GM12878 (cell line): ENCODE measurements at regions not wholly inside any gene's neighbourhood (a gene's known extent, or its start where the extent isn't known, plus 50 kb on each side); places are given as distances from the start of the nearest gene placed in this dataset.

Experiments used
- CHD1 ChIP-seq: IDR thresholded peaks from 2 replicates; pipeline ENCODE4 v1.6.1; 2012; ENCODE audit warnings: low read depth, low read length, improper control_type of control experiment
- DPF2 ChIP-seq: fragments of 450-650 bp; IDR thresholded peaks from 2 replicates; pipeline ENCODE4 v1.6.1; 2017; ENCODE audit warnings: mild to moderate bottlenecking
- NFIC ChIP-seq: IDR thresholded peaks from 2 replicates; pipeline ENCODE4 v1.6.1; 2012; ENCODE audit warnings: low read depth, mild to moderate bottlenecking, inconsistent platforms, low read length, moderate library complexity
- NFYB ChIP-seq: IDR thresholded peaks from 2 replicates; pipeline ENCODE4 v1.6.1; 2011; ENCODE audit warnings: low read depth, mild to moderate bottlenecking, low read length, improper control_type of control experiment, moderate library complexity; ENCODE audit not compliant: insufficient read depth
- PAX8 ChIP-seq: fragments of 450-650 bp; IDR thresholded peaks from 2 replicates; pipeline ENCODE4 v1.6.1; 2017; ENCODE audit warnings: mild to moderate bottlenecking, moderate library complexity
- SIN3A ChIP-seq: IDR thresholded peaks from 2 replicates; pipeline ENCODE4 v1.6.1; 2012; ENCODE audit warnings: low read depth, low read length, improper control_type of control experiment
- TF ChIP-seq, protein P1 (sequence below): fragments of 450-650 bp; IDR thresholded peaks from 2 replicates; pipeline ENCODE4 v1.6.1; 2017; ENCODE audit warnings: mild to moderate bottlenecking, moderate library complexity
- TF ChIP-seq, protein P2 (sequence below): IDR thresholded peaks from 2 replicates; pipeline ENCODE4 v1.6.1; 2011; ENCODE audit warnings: low read depth, low read length, improper control_type of control experiment, borderline replicate concordance
- TF ChIP-seq, protein P3 (sequence below): IDR thresholded peaks from 2 replicates; pipeline ENCODE4 v1.6.1; 2012; ENCODE audit warnings: low read depth, low read length, improper control_type of control experiment
- TF ChIP-seq, protein P4 (sequence below), 3 experiments: IDR thresholded peaks in 2 of 3; conservative IDR thresholded peaks in 1 of 3; 2 replicates each; pipeline ENCODE4 v1.5.1; 2011; ENCODE audit warnings: low read depth in 3 of 3, low read length in 3 of 3, mild to moderate bottlenecking in 3 of 3, control low read depth in 2 of 3, moderate library complexity in 2 of 3, inconsistent platforms in 1 of 3, mixed read lengths in 1 of 3; ENCODE audit not compliant: control insufficient read depth in 2 of 3, insufficient read depth in 1 of 3; ENCODE audit errors: extremely low read depth in 1 of 3

DNA sequence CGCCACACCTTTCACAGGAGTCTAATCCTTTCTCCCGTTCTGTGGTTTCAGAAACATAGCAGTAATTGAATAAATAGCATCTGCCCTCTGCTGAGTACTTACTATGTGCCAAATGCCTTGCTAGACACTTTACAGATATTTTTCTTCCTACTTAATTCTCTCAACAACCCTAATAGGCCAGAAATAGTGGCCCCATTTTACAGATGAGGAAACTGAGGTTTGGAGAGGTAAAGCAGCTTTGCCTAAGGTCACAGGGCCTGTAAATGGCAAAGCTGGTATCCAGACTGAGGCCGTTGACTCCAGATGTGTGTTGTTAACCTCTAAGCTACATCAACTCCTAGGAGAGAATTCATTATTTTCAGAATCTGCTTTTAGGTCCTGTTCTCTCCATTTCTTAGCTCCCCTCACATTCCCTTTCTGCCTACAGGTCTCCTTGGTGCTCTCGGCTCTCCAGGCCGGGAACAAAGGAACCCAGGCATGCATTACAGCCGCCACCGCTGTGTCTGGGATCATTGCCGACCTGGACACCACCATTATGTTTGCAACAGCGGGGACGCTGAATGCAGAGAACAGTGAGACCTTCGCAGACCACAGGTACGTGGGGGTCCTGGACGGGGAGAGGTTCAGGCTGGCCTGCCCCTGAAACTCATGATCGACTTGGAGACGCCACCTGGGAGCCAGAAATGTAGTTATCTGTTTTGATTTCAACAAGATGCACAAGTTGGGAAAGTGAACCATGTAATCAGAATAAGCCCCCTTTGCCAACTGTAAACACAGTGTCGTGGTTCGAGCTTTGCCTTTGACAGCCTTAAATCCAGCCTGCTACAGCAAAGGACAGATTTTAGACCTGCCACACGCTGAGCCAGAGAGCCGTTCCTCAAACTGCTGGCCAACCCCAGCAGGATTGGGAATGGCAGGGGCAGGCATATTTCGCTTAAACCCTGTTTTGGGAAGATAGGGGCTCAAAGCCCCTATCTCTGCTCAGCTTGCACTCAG lies 246.5 kb upstream of the TPM1 start:
- TF ChIP-seq, protein P1, sequence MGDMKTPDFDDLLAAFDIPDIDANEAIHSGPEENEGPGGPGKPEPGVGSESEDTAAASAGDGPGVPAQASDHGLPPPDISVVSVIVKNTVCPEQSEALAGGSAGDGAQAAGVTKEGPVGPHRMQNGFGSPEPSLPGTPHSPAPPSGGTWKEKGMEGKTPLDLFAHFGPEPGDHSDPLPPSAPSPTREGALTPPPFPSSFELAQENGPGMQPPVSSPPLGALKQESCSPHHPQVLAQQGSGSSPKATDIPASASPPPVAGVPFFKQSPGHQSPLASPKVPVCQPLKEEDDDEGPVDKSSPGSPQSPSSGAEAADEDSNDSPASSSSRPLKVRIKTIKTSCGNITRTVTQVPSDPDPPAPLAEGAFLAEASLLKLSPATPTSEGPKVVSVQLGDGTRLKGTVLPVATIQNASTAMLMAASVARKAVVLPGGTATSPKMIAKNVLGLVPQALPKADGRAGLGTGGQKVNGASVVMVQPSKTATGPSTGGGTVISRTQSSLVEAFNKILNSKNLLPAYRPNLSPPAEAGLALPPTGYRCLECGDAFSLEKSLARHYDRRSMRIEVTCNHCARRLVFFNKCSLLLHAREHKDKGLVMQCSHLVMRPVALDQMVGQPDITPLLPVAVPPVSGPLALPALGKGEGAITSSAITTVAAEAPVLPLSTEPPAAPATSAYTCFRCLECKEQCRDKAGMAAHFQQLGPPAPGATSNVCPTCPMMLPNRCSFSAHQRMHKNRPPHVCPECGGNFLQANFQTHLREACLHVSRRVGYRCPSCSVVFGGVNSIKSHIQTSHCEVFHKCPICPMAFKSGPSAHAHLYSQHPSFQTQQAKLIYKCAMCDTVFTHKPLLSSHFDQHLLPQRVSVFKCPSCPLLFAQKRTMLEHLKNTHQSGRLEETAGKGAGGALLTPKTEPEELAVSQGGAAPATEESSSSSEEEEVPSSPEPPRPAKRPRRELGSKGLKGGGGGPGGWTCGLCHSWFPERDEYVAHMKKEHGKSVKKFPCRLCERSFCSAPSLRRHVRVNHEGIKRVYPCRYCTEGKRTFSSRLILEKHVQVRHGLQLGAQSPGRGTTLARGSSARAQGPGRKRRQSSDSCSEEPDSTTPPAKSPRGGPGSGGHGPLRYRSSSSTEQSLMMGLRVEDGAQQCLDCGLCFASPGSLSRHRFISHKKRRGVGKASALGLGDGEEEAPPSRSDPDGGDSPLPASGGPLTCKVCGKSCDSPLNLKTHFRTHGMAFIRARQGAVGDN: no peak
- TF ChIP-seq, protein P2, sequence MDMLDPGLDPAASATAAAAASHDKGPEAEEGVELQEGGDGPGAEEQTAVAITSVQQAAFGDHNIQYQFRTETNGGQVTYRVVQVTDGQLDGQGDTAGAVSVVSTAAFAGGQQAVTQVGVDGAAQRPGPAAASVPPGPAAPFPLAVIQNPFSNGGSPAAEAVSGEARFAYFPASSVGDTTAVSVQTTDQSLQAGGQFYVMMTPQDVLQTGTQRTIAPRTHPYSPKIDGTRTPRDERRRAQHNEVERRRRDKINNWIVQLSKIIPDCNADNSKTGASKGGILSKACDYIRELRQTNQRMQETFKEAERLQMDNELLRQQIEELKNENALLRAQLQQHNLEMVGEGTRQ: no peak
- TF ChIP-seq, protein P3, sequence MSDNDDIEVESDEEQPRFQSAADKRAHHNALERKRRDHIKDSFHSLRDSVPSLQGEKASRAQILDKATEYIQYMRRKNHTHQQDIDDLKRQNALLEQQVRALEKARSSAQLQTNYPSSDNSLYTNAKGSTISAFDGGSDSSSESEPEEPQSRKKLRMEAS: no peak
- TF ChIP-seq PAX8: no peak
- TF ChIP-seq, protein P4, sequence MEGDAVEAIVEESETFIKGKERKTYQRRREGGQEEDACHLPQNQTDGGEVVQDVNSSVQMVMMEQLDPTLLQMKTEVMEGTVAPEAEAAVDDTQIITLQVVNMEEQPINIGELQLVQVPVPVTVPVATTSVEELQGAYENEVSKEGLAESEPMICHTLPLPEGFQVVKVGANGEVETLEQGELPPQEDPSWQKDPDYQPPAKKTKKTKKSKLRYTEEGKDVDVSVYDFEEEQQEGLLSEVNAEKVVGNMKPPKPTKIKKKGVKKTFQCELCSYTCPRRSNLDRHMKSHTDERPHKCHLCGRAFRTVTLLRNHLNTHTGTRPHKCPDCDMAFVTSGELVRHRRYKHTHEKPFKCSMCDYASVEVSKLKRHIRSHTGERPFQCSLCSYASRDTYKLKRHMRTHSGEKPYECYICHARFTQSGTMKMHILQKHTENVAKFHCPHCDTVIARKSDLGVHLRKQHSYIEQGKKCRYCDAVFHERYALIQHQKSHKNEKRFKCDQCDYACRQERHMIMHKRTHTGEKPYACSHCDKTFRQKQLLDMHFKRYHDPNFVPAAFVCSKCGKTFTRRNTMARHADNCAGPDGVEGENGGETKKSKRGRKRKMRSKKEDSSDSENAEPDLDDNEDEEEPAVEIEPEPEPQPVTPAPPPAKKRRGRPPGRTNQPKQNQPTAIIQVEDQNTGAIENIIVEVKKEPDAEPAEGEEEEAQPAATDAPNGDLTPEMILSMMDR (IDR thresholded peaks at IDR 0.05 in 2 of 3, conservative IDR thresholded peaks at IDR 0.05 in 1 of 3; ENCODE audit: control insufficient read depth in 2 of 3, extremely low read depth in 1 of 3, insufficient read depth in 1 of 3, low read depth in 3 of 3, low read length in 3 of 3): no peak
- TF ChIP-seq CHD1: no peak
- TF ChIP-seq NFYB: no peak
- no peak for TF ChIP-seq DPF2
- TF ChIP-seq NFIC: no peak
- no peak for TF ChIP-seq SIN3A
